GM23338 (cell line): ENCODE measurements at regions not wholly inside any gene's neighbourhood (a gene's known extent, or its start where the extent isn't known, plus 50 kb on each side); places are given as distances from the start of the nearest gene placed in this dataset.

Experiments
- ATAC-seq: fragments of 200-7000 bp; cut with Tn5 transposase; 3 replicates; pipeline ENCODE4 v1.9.1; 2020
- DNase-seq: peaks from one replicate; pipeline ENCODE4 v3.0.0-alpha.2; 2015; ENCODE audit warnings: low spot score
- H2AFZ ChIP-seq: fragments of 200-600 bp; sonication (generic); 2 replicates; pipeline ENCODE4 v1.8.0; 2016; ENCODE audit warnings: antibody characterized with exemption, mild to moderate bottlenecking, moderate library complexity
- H3F3A ChIP-seq: fragments of 200-600 bp; sonication (generic); replicated peaks from 2 replicates; pipeline ENCODE4 v1.8.0; 2017; ENCODE audit warnings: antibody characterized with exemption, mixed run types, low read depth
- H3K27ac ChIP-seq: fragments of 200-600 bp; sonication (generic); 2 replicates; pipeline ENCODE4 v1.6.1; 2016; ENCODE audit warnings: low read depth
- H3K27me3 ChIP-seq: fragments of 200-600 bp; sonication (generic); 2 replicates; pipeline ENCODE4 v1.8.0; 2016; ENCODE audit warnings: mild to moderate bottlenecking, mixed run types, moderate library complexity; ENCODE audit not compliant: insufficient read depth
- H3K36me3 ChIP-seq: fragments of 200-600 bp; sonication (generic); 2 replicates; pipeline ENCODE4 v1.8.0; 2016; ENCODE audit warnings: mild to moderate bottlenecking; ENCODE audit not compliant: insufficient read depth
- H3K4me1 ChIP-seq: fragments of 200-600 bp; sonication (generic); 2 replicates; pipeline ENCODE4 v1.8.0; 2016; ENCODE audit warnings: mild to moderate bottlenecking, moderate library complexity; ENCODE audit not compliant: insufficient read depth
- H3K4me2 ChIP-seq: fragments of 200-600 bp; sonication (generic); 2 replicates; pipeline ENCODE4 v1.7.1; 2017; ENCODE audit warnings: mixed run types
- H3K4me3 ChIP-seq: fragments of 200-600 bp; sonication (generic); 2 replicates; pipeline ENCODE4 v1.6.1; 2016; ENCODE audit warnings: mixed run types
- H3K79me2 ChIP-seq: fragments of 200-600 bp; sonication (generic); replicated peaks from 2 replicates; pipeline ENCODE4 v1.8.0; 2017; ENCODE audit warnings: mild to moderate bottlenecking; ENCODE audit not compliant: insufficient read depth
- H3K9me2 ChIP-seq: fragments of 200-600 bp; sonication (generic); 2 replicates; pipeline ENCODE4 v1.8.0; 2017; ENCODE audit not compliant: insufficient read depth
- H4K20me1 ChIP-seq: fragments of 200-600 bp; sonication (generic); replicated peaks from 2 replicates; pipeline ENCODE4 v1.8.0; 2017; ENCODE audit warnings: mild to moderate bottlenecking; ENCODE audit not compliant: insufficient read depth
- H3K27ac Mint-ChIP-seq: 2 replicates; pipeline ENCODE4 v1.8.0; 2020; ENCODE audit warnings: inconsistent platforms, mild to moderate bottlenecking, moderate library complexity, mixed read lengths
- H3K27me3 Mint-ChIP-seq: 3 replicates; pipeline ENCODE4 v1.8.0; 2022; ENCODE audit warnings: low read depth, mild to moderate bottlenecking, moderate library complexity, mixed read lengths, inconsistent platforms; ENCODE audit not compliant: insufficient read depth, poor library complexity
- H3K36me3 Mint-ChIP-seq: 3 replicates; pipeline ENCODE4 v1.8.0; 2021; ENCODE audit warnings: low read depth, mild to moderate bottlenecking, inconsistent platforms, moderate library complexity, mixed read lengths
- H3K4me1 Mint-ChIP-seq: 3 replicates; pipeline ENCODE4 v1.8.0; 2020; ENCODE audit warnings: mild to moderate bottlenecking, inconsistent platforms, mixed read lengths
- H3K4me3 Mint-ChIP-seq: 3 replicates; pipeline ENCODE4 v1.8.0; 2021; ENCODE audit warnings: moderate library complexity, mild to moderate bottlenecking, inconsistent platforms, mixed read lengths
- H3K9me3 Mint-ChIP-seq: 3 replicates; pipeline ENCODE4 v1.8.0; 2020; ENCODE audit warnings: moderate library complexity, mild to moderate bottlenecking, inconsistent platforms, mixed read lengths
- CREB1 ChIP-seq: fragments of 250-450 bp; sonication (Bioruptor Pico); IDR thresholded peaks from 2 replicates; pipeline ENCODE4 v1.5.0; 2020; ENCODE audit warnings: low read depth, mild to moderate bottlenecking, moderate library complexity
- CTCF ChIP-seq, 2 experiments: fragments of 200-600 bp in 1 of 2; sonication (generic) in 1 of 2; conservative IDR thresholded peaks; 2 replicates each; pipeline versions ENCODE4 v1.5.1 to v1.6.1; 2016 to 2017; ENCODE audit warnings: antibody characterized with exemption in 2 of 2, low read depth in 2 of 2, mild to moderate bottlenecking in 2 of 2, moderate library complexity in 1 of 2
- POLR2AphosphoS5 ChIP-seq: IDR thresholded peaks from 2 replicates; pipeline ENCODE4 v1.6.1; 2016; ENCODE audit warnings: antibody characterized with exemption, low read depth
- TF ChIP-seq, protein P1 (sequence below): IDR thresholded peaks from one replicate; pipeline ENCODE4 v1.6.1; 2018; ENCODE audit warnings: antibody characterized with exemption; ENCODE audit not compliant: unreplicated experiment

- TF ChIP-seq, protein P1, sequence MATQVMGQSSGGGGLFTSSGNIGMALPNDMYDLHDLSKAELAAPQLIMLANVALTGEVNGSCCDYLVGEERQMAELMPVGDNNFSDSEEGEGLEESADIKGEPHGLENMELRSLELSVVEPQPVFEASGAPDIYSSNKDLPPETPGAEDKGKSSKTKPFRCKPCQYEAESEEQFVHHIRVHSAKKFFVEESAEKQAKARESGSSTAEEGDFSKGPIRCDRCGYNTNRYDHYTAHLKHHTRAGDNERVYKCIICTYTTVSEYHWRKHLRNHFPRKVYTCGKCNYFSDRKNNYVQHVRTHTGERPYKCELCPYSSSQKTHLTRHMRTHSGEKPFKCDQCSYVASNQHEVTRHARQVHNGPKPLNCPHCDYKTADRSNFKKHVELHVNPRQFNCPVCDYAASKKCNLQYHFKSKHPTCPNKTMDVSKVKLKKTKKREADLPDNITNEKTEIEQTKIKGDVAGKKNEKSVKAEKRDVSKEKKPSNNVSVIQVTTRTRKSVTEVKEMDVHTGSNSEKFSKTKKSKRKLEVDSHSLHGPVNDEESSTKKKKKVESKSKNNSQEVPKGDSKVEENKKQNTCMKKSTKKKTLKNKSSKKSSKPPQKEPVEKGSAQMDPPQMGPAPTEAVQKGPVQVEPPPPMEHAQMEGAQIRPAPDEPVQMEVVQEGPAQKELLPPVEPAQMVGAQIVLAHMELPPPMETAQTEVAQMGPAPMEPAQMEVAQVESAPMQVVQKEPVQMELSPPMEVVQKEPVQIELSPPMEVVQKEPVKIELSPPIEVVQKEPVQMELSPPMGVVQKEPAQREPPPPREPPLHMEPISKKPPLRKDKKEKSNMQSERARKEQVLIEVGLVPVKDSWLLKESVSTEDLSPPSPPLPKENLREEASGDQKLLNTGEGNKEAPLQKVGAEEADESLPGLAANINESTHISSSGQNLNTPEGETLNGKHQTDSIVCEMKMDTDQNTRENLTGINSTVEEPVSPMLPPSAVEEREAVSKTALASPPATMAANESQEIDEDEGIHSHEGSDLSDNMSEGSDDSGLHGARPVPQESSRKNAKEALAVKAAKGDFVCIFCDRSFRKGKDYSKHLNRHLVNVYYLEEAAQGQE = no peak
- TF ChIP-seq CREB1 (CRISPR knock-in tag) = no peak
- TF ChIP-seq POLR2AphosphoS5 = no peak
Observed at GRCh38 chr11:103636232-103636631, 400.2 kb upstream of the DDI1 start (continued).

- H3K27ac ChIP-seq = no peak overlapping the region
- Mint-ChIP-seq H3K36me3 (peaks cover 23% of the 10 kb centered on the region), H3K4me1 (peaks cover 36% of the 10 kb centered on the region), H3K4me3 (no peak overlapping the region), H3K9me3 (peaks cover 16% of the 10 kb centered on the region), H3K27ac (no peak overlapping the region), H3K27me3 (no peaks in the 10 kb centered on the region)
- DNase-seq = peak; percentile 5
- TF ChIP-seq, protein P1 = no peak
- ATAC-seq = no peak
- no peaks in the 10 kb centered on the region for H3K27me3 ChIP-seq
- no peak overlapping the region for H3K4me3 ChIP-seq
- H3K36me3 ChIP-seq = no peaks in the 10 kb centered on the region
- no peak overlapping the region for H3K4me2 ChIP-seq
- no peaks in the 10 kb centered on the region for H3K79me2 ChIP-seq
- no peak overlapping the region for H2AFZ ChIP-seq
- H4K20me1 ChIP-seq = no peaks in the 10 kb centered on the region
- peaks cover 10% of the 10 kb centered on the region; the same call in 1 of the 2 replicates for H3K9me2 ChIP-seq
- H3F3A ChIP-seq = no peaks in the 10 kb centered on the region
- H3K4me1 ChIP-seq = peaks cover 27% of the 10 kb centered on the region
Observed at GRCh38 chr11:103637295-103637694, 399.1 kb upstream of the DDI1 start.

- Histone ChIP-seq H2AFZ (no peak overlapping the region), H3K36me3 (no peaks in the 10 kb centered on the region), H4K20me1 (no peaks in the 10 kb centered on the region), H3K4me1 (peaks cover 25% of the 10 kb centered on the region), H3K27me3 (no peaks in the 10 kb centered on the region), H3K4me2 (no peak overlapping the region), H3K4me3 (no peak overlapping the region), H3K27ac (no peak overlapping the region), H3K79me2 (no peaks in the 10 kb centered on the region), H3K9me2 (peaks cover 13% of the 10 kb centered on the region), H3F3A (no peaks in the 10 kb centered on the region)
- Mint-ChIP-seq H3K27ac (no peak overlapping the region), H3K9me3 (peaks cover 16% of the 10 kb centered on the region), H3K4me1 (peaks cover 33% of the 10 kb centered on the region), H3K36me3 (peaks cover 23% of the 10 kb centered on the region), H3K27me3 (no peaks in the 10 kb centered on the region), H3K4me3 (no peak overlapping the region)
- no peak for DNase-seq
- no peak for ATAC-seq
- TF ChIP-seq POLR2AphosphoS5 (no peak), CTCF (conservative IDR thresholded peaks at IDR 0.05; ENCODE audit: low read depth in 2 of 2) (no peak)
Observed at GRCh38 chr11:103637831-103638230, 398.6 kb upstream of the DDI1 start.
